ENCODE measurements at regions not wholly inside any gene's neighbourhood (a gene's known extent, or its start where the extent isn't known, plus 50 kb on each side); places are given as distances from the start of the nearest gene placed in this dataset.

- TF ChIP-seq CTCF (IDR thresholded peaks at IDR 0.05) (no peak), POLR2A (IDR thresholded peaks at IDR 0.05) (no peak)
Observed at GRCh38 chr5:124689653-124690052, 56.8 kb downstream of the ZNF608 start.
